GM18519 (cell line): ENCODE measurements at regions not wholly inside any gene's neighbourhood (a gene's known extent, or its start where the extent isn't known, plus 50 kb on each side); places are given as distances from the start of the nearest gene placed in this dataset.
A peak's percentile ranks its signal among the peaks of the same experiment; 100 is the strongest.

Experiments
- ATAC-seq: cut with Tn5 transposase; IDR thresholded peaks from one replicate; pipeline ENCODE4 v1.9.1; 2021; ENCODE audit warnings: mild to moderate bottlenecking, moderate library complexity; ENCODE audit not compliant: unreplicated experiment, low FRiP score

DNA sequence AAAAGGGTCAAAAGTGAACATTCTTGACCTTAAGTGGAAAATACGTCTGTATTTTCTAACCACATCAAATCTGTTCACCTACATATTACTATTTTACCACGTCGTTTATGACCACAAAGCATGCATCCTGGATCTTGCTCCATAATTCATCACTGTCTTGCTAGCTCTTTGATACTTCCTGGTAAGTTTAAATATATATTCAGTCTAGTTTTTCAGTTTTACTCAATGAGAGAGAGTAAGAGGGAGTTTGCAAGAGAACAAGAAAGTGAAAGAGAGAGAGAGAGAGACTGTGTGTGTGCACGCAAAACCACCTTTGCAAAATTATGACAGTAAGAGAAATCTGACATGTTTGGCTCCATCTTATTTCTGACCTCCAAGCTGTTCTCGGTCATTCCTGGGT is 173.7 kb upstream of the GALNTL6 start:
- peak; percentile 94 for ATAC-seq

DNA sequence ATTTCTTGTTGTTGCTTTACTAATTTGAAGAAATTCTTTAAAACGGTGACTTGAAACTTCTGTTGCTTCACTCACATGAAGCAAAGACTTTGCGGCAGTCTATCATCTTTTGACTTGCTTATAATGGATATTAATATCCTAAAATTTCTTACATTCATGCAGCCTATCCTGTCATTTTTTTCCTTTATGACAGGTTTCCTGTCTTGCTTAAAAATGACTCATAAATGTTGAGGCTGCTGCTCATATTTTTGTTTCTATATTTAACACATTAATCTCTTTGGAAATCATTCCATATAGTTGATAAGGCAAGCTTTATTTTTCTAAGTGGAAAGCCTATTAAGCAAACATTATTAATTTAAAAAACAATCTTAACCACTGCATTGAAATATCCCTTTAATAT is 176.6 kb upstream of the GALNTL6 start:
- ATAC-seq, result no peak

- no peak for ATAC-seq
These were observed 183.5 kb upstream of the GALNTL6 start for GRCh38 chr4:171629737-171630136.

DNA sequence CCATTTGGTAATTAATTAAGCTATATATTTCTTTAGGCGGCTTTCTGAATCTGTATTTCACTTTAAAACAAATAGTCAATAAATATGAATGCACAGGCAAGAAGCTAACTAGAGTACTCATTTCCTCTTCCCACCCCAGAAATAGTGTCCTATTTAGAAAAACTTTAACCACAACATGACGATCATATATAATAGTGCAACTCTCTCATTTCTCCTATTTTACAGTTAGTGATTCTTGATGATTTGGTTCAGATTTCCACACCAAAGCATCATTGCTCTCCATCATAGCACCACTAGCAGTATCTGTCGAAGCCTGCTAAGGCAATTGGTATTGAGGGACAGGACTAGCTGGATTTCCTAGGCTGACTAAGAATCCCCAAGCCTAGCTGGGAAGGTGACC is 184.0 kb upstream of the GALNTL6 start:
- peak; percentile 92 for ATAC-seq

DNA sequence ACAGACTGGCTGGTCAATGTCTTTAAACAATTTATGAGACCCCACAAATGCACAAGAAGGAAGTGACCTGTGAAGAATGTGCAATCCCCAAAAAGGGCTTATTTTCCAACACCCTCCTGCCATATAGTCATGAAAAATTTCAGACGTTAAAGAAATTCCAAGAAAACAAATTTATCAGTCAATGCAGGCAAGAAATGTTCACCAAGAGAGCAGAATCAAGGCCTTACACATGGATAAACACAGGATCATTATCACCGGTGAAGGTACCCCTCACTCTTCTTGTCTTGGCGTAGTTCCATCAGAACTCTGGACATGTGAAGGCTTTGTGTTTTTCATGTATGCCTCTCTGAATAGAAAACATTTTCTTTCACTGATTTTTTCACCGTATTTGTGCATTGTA is 186.7 kb upstream of the GALNTL6 start:
- ATAC-seq, result no peak

- no peak for ATAC-seq
These were observed 190.5 kb upstream of the GALNTL6 start for GRCh38 chr4:171622729-171623128.

- no peak for ATAC-seq
These were observed 191.6 kb upstream of the GALNTL6 start for GRCh38 chr4:171621646-171622045.

DNA sequence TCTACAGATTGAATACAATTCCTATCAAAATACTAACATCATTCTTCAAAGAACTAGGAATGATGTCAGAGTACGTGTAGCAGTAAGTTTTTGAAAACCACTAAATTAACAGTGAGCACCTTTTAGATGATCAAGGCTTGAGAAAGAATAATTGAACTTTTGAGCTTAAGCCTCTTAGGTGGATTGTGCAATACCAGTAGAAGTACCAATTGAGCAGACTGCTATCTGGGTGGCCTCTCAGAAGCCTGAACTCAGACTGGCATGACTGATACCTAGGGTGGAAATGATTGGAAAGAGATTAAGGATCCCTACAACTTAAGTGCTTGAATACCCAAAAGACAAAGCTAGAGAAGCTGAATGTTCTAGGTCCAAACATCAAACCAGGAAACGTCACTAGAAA is 200.3 kb upstream of the GALNTL6 start:
- ATAC-seq, result no peak

DNA sequence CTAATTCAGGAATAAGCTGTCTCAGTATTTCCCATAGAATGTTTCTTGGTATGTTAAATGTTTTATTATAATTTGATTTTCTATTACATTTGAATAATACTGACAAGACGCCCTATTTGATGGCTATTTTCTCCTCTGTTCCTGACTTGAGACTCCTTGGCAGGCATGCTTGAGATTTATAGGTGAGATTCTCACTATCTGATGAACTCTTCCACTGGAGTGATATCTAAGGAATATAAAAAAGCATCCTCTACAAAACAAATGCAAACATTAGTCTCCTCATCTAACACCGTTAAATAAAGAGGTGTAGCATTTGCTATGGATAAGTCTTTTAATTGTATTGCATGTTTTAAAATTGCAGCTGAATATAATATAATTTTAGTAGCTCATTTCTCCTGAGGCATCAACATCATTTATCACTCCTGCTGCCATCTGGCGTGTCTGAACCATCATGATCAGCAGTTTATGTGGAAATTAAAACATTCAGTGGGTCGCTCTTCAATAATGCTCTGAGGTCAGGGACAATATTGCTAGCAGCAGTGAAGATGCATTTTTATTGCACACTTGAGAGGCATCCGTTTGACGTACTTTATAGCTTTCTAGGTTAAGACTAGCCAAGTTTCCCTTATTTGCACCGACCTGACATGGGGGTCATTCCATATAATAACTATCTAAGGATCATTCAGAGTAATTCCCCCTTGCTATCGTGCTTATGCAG is 210.4 kb upstream of the GALNTL6 start:
- no peak for ATAC-seq

DNA sequence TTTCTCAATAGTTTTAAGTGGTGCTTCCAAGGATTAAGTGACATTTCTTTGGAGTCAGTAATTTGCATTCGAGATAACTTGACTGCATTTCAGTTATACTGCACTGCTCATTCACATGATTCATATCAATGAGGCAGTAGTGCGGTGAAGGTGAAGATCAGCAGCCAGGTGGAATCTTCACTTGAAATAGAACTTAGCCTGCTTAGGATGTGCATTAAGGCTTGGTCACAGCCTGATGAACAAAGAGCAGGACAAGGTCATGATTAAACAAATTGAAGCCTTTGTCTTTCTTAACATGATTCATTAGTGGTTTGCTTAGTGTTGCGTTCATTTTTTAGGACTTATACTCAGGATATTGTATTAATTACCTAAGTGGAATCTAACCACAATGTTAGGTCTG is 212.1 kb upstream of the GALNTL6 start:
- ATAC-seq, result no peak

GRCh38 chr4:171599628-171600027 is 213.6 kb upstream of the GALNTL6 start:
- ATAC-seq, result no peak

- ATAC-seq, result no peak
These were observed 218.9 kb upstream of the GALNTL6 start for GRCh38 chr4:171594293-171594692.

- ATAC-seq, result no peak
These were observed 222.5 kb upstream of the GALNTL6 start for GRCh38 chr4:171590716-171591115.

- no peak for ATAC-seq
These were observed 224.4 kb upstream of the GALNTL6 start for GRCh38 chr4:171588764-171589163.

- no peak for ATAC-seq
These were observed 225.1 kb upstream of the GALNTL6 start for GRCh38 chr4:171588051-171588545.

GRCh38 chr4:171583790-171584189 is 229.4 kb upstream of the GALNTL6 start:
- no peak for ATAC-seq

DNA sequence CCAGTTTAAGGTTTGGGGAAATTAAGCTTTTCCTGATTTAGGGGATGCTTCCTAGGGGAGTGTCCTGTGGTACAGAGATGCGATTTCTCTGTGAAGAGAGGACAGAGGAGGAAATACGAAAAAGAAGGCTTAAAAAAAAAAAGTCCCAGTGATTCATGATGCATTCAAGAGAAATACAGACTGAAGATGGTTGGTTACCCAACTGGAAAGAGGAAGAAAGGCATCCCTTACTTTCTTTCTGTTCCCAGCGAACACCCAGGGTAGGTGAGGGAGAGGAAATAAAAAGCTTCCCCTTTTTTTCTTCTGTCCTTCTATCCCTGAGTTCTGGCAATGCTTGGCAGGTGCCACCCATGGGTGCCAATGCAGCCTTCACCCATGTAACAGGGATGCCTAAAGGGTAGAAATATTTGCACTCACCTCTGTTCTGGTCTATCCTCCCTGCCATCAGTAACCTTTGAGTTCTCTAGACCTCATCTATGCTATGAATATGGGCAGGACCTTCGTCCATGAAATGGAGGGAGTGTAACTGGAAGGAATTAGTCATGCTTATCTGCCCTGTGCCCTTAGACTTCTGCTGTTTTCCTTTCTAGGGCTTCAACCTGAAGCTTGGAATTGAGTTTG is 230.1 kb upstream of the GALNTL6 start:
- ATAC-seq, result no peak

- no peak for ATAC-seq
These were observed 240.0 kb upstream of the GALNTL6 start for GRCh38 chr4:171573181-171573580.

- ATAC-seq, result peak; percentile 89
These were observed 247.9 kb upstream of the GALNTL6 start for GRCh38 chr4:171565130-171565788.

DNA sequence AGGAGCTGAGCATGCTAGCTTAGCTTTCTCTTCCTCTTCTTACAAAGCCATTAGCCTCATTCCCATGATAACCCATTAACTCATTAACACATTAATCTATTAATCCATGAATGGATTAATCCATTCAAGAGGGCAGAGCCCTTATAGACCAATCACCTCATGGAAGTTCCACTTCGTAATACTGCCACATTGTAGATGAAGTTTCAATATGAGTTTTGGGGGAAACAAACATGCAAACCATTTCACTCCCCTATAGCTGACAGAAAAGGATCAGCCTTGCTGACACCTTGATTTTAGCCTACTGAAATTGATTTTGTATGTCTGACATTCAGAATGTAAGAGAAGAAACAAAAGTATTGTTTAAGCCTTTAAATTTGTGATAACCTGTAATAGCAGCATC is 251.8 kb upstream of the GALNTL6 start:
- ATAC-seq, result peak; percentile 38

- ATAC-seq, result no peak
These were observed 259.2 kb upstream of the GALNTL6 start for GRCh38 chr4:171553961-171554360.

- ATAC-seq, result no peak
These were observed 270.6 kb upstream of the GALNTL6 start for GRCh38 chr4:171542640-171543039.
